ENCODE measurements at regions not wholly inside any gene's neighbourhood (a gene's known extent, or its start where the extent isn't known, plus 50 kb on each side); places are given as distances from the start of the nearest gene placed in this dataset.
"Not testable (repeated sequence)": the region's sequence is repeated elsewhere in the genome, so short reads cannot be mapped to it uniquely, and the experiment has no call there.

DNA sequence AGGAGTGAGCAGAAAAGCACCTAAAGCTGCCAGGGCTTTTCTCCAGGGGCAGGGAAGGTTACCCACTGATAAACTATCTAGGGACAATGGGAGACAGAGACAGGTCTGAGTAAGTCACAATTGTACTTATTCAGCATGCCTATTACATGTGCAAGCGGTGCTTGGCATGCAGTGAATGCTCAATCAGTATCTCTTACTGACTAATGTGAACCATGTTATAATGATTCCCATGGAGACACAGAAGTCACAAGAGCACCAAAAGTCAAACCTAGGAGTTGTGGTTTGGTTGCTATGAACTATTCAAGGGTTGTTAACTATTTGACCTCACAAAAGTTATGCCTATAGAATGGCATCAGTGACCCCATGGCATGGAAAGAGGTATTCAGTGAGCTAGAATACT lies 50.0 kb upstream of the RASGRP1 start:
- no peak for DNase-seq (ENCODE audit: low spot score)

DNA sequence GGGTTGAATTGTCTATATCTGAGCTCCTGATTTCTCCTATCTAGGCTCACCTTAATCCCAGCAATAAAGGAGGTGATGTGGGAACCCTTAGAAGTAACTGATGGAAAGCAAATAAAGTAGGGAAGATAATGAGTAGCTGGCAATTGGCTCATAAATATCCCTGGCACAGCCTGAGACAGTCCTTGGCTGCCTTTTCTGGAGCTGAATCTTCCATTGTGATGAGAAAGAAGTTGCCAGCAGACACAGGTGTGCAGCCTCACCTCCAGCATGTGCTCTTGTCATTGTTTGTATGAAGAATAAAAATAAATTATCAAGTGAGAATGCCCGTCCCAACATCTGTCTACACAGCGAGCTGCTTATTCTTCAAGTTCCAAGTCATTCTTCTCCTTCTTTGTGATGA lies 53.2 kb upstream of the RASGRP1 start:
- no peak for DNase-seq (ENCODE audit: low spot score)

DNA sequence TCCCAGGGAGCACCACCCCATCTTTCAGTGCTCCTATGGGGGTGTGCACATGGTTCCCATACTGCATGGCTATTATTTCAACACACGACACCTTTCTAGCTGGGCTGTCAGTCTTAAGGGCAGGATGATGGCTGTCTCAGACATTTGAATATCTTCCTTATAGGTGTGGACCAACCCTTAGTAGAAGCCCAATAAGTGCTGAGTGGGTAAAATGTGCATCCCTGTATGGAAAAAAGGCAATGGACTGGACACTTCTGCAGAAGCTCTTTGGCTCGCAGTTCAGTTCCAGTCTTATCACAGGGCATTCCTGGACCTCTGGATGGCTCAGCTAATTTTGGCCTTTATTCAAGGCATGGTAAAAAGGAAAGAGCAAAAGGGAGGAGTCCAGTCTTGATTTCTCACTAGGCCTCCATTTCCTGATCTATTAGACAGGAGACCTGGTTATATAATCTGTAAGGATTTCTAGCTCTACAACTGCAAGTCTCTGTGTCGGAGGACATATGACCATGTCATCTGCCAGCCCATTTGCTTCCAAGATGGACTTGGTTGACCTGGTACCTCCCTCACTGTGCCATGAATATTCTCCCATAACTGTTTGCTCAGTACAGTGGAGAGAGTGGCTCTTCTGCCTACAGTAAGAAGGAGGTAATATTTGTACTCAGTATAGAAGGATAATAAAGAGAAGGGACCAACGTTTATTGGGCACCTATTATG lies 53.8 kb upstream of the RASGRP1 start:
- DNase-seq (ENCODE audit: low spot score), result no peak

DNA sequence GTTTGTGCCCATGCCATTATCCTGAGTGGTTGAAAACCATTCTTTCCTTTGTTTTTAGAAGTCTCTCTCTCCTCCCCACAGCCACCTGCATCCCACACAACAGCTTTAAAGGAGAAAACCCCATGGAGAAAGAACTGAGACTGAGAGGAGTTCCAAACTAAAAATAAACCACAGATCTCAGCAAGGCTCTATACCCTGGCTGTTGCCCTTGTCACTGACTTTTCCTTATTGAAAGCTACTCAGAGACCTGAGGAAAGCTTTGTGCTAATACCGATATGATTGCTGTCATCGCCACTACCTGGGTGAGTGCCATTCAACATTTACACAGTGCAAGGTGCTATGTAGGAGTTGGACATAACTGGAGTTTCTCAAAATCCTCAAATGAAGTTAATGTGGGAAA lies 55.5 kb upstream of the RASGRP1 start:
- DNase-seq (ENCODE audit: low spot score), result no peak

DNA sequence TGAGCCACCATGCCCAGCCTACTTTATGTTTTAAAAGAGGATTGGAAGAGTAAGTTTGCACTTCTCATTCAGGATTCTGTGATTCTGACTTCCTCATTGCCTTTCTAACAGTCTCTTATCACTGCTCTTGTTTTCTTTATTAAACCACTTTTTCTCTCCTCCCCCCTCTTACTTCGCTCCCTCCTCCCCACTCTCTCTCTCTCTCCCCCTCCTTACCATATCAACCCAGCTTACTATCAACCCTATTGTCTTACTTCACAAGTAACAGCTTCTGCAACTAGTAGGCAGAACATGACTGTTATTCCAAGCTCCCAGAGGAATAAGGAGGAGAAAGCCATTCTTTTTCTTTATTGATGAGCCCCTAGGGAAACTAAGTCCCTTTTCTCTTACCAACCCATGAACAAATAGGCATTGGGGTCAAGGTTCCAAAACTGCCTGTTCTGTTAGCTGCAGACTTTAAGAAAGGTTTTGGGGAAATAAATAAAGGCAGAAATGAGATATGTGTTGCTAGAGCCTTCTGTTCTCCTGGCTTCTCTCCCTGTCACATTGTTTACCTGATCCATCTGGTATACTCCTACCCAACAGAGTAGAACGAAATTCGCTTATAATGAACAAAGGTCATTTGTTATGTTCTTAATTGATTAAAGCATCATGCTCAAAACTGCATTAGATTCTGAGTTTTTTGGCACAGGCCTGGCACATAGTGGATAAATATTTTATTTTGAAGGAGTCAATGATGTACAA lies 56.4 kb upstream of the RASGRP1 start:
- no peak for DNase-seq (ENCODE audit: low spot score)

DNA sequence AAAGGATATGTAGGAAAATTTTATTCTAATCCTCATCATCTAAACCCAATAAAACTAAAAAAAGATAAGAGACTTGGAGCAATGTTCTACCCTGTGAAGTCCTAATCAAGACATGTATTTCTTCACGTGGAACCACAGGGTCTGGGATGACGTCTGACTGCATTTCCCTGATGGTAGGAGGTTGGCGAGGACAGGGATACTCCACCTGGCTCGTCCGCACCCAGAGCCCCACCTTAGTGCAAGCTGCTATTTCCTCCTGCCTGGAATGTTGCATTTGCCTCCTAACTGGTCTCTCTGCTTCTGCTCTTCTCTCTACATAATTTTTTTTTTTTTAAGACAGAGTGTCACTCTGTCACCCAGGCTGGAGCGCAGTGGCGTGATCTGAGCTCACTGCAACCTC lies 57.7 kb upstream of the RASGRP1 start:
- DNase-seq (ENCODE audit: low spot score), result no peak

DNA sequence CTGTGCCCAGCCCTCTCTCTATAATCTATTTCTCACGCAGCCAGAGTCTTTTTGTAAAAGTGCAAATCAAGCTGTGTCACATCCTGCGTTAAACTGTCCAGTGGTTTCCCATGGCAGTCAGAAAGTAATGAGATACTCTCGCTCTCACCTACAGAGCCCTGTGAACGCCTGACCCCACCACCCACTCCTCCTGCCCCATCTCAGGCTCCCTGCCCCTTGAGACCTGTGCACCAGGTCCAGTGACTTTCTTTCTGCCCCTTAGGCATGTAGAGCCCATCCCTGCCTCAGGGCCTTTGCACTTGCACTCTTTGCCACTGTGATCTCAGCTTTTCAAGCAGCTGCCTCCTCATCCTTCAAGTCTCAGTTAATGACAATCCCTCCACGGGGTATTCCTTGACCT lies 58.3 kb upstream of the RASGRP1 start:
- DNase-seq (ENCODE audit: low spot score), result no peak

DNA sequence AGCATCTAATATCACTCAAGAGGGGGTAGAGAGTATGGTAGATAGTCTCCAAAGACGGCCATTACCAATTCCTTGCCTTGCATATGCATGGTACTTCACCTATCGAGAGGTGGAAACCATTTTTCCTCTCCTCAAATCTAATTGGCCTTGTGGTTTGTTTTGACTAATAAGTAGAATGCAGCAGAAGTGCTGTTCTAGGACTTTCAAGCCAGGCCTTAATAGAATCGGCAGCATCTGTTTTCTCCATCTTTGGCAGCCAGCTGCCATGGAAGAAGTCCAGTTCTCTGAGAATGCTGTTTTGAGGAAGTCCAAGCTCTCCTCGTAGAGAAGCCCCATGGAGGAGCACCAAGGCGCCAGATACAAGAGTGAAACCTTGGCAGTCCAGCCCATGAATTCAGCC lies 59.1 kb upstream of the RASGRP1 start:
- DNase-seq (ENCODE audit: low spot score), result no peak

DNA sequence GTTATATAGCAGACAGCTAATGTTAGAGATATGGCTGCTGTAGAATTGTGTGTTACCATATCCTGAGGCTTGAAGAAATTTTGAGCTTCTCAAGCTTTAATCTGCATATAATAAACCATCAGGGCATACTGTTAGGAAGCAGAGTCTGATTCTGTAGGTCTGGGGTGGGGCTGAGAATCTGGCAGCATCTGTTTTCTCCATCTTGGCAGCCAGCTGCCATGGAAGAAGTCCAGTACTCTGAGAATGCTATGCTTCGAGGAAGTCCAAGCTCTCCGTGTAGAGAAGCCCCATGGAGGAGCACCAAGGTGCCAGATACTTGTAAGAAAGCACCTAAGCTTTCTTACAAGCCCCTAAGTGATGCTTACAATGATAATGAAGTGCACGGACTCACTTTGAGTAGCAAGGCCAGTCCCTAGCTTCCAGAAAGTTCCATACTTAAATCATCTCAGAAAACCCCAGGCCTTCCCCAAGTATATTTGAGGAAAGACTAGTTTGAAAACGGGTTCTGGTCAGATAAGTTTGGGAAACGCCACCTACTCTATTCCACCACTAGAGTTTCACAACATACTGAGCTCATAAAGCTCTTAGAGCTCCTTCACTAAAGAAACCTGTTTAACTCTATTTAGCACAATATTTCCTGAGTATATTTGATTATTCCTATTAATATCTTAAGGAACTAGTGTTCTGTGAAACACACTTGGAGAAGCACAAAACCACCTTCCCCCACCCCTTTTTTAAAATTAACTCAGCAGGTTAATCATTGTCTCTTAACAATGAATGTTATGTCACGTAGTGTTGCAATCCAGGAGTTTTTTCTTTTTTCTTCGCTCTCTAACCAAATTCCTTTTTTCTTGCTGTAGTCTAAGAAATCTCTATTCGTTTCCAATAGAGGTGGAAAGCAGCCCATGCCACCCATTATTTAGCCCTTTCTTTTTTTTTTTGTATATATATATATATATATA lies 59.9 kb upstream of the RASGRP1 start:
- no peak for DNase-seq (ENCODE audit: low spot score)

DNA sequence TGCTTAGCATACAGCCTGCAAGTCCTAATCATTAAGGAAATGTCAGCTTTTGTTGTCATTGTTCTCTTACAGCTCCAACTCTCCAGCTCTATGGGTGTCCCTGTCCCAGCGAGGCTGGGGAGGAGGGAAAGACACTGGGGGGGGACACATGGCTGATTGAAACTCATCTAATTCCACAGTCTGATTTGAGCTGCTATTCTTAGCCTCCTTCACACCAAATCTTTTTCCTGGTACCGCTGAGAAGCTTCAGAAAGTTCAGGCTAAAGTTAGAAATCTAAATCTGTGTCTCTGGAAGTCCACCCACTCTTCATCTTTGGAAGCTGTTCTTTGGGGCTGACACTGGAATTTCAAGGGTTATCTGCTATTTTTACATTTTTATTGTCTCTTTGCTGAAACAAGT lies 61.3 kb upstream of the RASGRP1 start:
- no peak for DNase-seq (ENCODE audit: low spot score)

DNA sequence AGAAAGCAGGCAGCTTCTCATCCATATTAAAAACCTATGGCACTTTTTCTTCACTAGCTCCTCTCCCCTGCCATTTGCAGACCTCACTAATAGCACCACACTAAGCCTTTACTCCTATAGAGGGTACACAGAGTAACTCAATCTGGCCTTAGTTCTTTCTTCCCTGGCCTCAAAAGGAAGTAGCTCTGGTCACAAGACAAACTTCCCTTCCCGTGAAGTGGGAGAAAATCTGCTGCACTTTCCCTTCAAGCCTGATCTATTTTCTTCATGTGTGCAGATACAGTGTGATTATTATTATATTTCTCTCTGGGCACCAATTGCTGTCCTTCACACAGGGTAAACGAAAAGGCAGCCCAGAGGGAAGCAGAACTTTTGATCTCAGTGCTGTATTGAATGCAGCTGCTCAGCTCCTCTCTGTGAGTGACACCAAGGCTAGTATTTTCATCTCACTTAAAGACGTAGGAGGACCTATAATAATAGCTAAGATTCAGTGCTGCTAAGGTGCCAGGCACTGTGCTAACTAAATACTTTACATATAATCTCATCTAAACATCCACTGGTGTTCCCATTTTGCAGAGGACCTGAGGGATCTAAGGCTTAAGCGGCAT lies 61.9 kb upstream of the RASGRP1 start:
- no peak for DNase-seq (ENCODE audit: low spot score)

DNA sequence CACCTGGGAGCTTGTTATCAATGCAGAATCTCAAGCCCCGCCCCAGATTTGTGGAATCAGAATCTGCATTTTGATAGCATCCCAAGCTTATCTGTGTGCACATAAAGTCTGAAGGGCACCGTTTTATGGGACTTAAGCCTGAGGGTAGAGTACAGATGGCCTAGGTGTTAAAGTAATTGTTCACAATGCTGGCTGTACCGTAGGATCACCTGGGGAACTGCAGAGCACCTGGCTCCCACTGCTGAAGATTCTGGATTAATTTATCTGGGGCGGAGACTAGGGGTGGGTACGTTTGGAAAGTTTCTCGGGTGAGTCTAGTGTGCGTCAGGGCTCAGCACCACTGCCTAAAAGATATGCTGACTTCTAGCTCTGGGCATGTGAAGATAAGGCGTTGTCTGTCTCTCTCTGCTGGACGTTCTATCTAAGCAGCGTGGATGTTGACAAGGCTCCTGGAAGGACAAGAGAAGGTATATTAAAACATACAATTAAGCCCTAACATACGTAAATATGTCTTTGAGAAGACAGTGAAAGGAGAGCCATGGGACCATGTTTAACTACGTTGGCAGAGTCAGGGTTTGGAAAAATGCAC lies 63.2 kb upstream of the RASGRP1 start:
- no peak for DNase-seq (ENCODE audit: low spot score)

DNA sequence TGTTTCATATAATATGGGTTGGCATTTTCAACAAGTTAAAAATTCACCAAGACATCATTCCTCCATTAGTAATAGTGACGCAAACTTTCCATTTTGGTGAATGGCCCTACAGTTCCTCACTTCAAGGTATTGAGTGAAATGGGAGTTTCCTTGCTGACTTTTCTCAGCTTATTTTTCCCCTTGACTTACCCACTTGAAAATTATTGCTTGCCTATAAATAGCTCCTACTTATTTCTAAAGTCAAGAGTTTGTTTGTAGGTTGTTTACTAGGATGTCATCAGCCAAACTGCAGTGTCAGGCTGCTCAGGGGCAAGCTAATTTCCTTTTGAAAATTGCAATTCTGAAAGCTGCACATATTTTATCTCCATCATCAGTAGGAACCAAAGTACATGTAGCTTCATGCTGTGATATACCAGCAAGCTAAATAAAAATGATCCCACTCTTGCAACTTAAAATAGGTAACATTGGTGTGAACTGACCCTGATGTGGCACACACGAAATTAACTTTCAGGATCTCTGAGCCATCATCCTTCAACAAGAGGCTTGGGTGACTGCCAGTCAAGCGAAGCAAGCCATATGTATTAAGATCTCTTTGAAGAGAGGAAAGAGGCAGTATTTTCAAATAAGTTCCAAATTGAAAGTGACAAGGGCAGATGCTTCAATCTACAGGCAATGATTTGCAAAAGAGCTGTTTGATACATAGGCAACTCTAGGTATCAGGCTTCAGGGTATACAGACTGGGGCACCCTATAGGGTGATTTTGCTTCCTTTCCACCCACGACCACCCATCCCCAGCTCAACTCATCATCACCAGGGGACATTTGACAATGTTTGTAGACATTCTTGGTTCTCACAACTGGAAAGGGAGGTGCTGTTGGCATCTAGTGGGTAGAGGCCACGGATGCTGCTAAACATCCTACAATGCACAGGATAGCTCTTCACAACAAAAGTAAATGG lies 66.8 kb upstream of the RASGRP1 start:
- DNase-seq (ENCODE audit: low spot score), result no peak

DNA sequence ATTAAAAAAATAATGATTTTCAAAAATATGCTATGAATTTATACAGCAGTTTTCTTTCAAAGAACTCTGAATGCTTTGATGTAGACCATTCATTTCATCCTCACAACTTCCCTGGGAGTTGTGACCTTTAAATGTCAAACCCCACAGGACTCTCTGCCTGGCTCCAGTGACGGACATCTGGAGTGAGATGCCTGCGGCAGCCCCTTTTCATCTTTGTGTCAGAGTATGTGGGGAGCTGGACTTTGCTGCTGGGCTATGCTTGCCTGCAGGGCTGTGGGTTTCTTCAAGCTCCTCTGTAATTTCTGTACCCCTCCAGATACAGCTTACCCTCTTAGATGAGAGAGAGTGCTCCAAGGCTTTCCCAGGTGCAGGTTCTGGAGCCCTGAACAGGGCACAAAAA lies 70.6 kb upstream of the RASGRP1 start:
- no peak for DNase-seq (ENCODE audit: low spot score)

DNA sequence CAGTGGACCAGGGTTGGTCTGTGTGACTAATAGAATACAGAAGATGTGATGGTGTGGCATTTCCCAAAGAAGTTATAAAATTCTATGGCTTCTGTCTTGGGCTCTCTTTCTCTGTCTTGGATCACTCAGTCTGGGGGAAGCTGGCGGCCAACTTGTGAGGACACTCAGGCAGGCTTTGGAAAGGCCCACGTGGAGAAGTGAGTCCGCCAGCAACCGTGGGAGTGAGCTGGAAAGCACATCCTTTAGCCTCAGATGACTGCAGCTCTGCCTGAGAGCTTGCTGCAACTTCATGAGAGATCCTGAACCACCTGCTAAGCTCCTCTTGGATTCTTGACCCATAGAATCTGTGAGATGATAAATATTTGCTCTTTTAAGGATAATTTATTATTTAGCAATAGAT lies 72.0 kb upstream of the RASGRP1 start:
- no peak for DNase-seq (ENCODE audit: low spot score)

DNA sequence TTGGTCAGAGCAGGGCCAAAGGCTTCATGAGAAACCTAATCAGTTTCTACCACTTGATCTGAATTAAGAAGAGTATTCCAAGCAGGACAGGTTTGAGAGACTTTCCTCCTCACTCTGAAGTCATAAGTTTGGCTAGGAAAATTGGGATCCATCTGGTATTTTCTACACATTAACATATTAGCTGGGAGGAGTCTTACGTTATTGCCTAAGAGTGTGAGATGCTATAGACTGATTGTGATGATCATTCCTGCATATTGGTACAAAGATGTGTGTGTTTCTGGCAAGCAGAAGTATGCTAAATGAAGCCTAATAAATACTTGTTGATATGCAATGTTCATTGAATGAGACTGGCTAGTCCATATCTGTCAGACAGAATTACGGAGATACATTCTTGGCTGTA lies 73.5 kb upstream of the RASGRP1 start:
- no peak for DNase-seq (ENCODE audit: low spot score)

DNA sequence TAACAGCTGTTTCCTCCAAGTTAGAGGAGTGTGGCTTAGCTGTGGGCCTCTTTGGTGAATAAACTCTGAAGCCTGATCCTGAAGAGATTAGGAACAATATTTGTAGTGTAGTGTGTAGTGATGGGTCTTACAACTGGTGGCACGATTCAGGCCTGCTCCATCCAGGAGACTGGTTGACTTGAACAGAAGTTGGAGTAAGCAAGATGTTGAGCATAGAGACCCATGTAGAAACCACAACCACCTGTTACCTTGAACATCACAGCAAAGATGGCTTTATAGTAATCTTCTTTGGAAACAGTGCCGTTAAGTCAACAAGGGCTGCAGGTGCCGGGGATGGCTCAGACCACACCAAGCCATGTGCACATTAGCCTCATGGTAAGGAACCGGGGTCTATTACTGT lies 74.2 kb upstream of the RASGRP1 start:
- DNase-seq (ENCODE audit: low spot score), result no peak

DNA sequence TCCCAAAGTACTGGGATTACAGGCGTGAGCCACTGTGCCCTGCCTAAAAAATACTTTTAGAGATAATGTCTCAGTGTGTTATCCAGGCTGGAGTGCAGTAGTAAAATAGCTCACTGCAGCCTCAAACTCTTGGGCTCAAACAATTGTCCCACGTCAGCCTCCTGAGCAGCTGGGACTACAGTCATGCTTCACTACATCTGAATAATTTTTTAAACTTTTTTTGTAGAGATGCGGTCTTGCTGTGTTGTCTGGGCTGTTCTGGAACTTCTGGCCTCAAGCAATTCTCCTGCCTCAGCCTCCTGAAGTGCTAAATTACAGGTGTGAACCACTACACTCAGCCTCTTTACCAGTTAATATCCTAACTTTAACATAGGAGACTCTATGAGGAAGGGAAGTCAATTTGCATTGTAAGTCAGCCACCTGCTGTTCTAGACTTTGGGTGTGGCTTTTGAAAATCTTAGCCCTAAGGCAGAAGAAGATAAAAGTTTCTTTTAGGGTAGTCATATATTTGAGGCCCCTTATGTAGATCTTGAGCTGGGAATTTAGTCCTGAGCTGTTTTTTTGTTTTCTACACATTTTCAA lies 78.2 kb upstream of the RASGRP1 start:
- DNase-seq (ENCODE audit: low spot score), result no peak

DNA sequence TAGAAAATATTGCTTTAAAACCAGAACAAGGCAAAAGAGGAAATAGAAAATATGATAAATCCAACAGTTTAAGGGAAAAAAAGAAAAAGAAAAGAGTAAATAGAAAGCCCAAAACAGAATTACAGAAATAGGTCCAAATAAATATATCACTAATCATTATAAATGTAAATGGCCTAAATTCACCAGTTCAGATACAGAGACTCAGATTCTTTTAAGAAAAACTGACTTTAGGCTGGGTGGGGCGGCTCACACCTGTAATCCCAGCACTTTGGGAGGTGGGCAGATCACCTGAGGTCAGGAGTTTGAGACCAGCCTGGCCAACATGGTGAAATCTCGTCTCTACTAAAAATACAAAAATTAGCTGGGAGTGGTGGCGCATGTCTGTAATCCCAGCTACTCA lies 79.7 kb upstream of the RASGRP1 start:
- DNase-seq (ENCODE audit: low spot score), result not testable (repeated sequence)

DNA sequence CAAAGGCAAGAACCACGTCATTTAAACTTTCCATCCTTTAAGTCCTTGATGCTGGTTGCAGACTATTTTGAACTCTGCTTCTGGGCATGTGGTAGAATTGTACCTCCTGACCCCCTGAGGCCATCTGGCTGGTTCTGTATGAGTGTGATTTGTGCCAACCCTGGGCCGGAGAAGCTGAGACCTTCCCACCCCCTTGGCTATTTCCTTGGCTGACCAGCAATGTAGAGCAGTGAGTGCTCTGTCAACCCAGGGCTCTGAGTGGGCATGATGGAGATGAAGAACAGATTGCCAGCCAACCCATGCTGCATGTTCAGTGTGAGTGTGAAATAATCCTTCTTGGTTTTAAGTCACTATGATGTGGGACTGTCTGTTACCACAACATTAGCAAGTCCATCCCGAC lies 82.1 kb upstream of the RASGRP1 start:
- DNase-seq (ENCODE audit: low spot score), result no peak

All from SW480 (cell line).